NK-92 treated with Interleukin-12 subunit alpha and Interleukin-12 subunit beta, amount 100 ng/mL, for 24 hours (cell line): ENCODE measurements at regions not wholly inside any gene's neighbourhood (a gene's known extent, or its start where the extent isn't known, plus 50 kb on each side); places are given as distances from the start of the nearest gene placed in this dataset.

Experiments
- DNase-seq: peaks from one replicate; lab custom pipeline; 2025; lab: John Stamatoyannopoulos, UW

- DNase-seq: no peak
These were observed 231.5 kb downstream of the HAO1 start for GRCh38 chr20:7708782-7709181.

- no peak for DNase-seq
These were observed 229.8 kb downstream of the HAO1 start for GRCh38 chr20:7710440-7710839.

DNA sequence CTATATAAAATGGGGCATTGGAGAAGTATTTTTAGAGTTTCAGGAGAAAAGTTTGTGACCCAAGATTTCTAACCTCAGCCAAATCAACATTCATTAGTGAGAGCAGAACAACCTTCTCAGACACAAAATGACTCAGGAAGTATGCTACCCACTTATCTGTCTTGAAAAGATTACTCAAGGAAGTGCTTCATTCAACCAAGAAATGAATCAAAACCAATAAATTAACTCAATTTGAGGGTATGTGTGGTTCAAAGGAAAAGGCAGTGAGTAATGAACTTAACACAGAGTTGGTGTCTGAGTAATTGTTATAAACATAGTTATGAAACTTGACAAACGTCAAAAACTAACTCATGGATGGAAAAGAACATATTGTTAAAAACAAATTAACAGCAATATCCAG, 227.6 kb downstream of the HAO1 start:
- no peak for DNase-seq

GRCh38 chr20:7714549-7714948, 225.7 kb downstream of the HAO1 start:
- no peak for DNase-seq

DNA sequence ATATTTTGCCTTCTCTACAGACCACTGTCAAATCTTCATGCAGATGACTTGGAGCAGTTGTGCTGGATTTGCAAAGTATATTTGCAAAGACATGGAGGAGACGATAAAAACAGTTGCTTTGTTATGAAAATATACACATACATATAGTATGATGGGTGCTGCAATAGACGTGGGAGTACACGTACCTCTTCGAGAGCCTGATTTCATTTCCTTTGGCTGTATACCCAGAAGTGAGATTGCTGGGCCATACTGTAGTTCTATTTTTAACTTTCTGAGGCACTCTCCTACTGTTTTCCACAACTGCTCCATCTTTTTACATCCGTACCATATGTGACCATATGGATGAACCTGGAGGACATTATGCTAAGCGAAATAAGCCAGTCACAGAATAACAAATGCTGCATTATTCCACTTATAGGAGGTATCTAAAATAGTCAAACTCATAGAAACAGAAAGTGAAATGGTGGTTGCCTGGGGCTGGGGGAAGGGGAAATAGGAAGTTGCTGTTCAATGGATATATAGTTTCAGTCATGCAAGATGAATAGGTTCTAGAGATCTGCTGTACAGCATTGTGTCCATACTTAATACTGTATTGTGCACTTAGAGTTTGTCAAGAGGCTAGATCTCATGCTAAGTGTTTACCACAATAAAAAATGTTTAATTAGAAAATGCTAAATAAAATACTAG, 223.8 kb downstream of the HAO1 start:
- no peak for DNase-seq

- no peak for DNase-seq
These were observed 217.7 kb downstream of the HAO1 start for GRCh38 chr20:7722564-7722963.

DNA sequence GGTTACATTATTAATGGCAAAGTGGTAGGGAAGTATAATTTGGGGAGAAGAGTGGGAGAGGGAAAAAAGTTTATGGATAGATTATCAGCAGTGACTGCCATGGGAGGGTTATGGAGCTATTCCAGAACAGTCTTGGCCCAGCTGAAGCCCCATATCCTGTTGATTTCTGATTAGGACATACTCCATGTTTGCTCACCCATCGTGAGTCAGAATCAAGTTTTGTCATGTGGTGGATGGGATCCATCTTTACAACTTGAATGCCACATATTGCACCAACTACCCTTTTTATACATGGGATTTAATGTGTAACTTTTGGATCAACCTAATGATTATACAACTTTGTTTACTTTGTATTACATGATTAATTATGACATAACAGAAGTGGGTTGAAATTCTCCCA, 217.0 kb downstream of the HAO1 start:
- no peak for DNase-seq

DNA sequence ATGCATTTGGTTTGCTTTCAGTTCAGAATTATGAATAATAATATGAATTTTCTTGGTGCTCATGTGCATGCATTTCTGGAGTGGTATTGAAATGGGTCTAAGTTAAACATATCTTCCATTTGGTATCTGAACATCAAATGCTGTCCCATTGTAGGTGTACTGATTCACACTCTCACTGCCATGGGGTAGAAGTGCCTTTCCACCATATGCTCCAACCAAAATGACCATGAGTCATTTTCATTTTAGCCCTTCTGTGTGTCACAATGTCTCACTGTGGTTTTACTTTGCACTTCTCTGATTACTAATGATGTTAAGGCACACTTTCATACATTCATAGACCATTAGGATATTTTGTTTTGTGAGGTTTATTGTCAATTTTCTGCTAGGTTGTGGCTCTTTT, 211.9 kb downstream of the HAO1 start:
- no peak for DNase-seq

DNA sequence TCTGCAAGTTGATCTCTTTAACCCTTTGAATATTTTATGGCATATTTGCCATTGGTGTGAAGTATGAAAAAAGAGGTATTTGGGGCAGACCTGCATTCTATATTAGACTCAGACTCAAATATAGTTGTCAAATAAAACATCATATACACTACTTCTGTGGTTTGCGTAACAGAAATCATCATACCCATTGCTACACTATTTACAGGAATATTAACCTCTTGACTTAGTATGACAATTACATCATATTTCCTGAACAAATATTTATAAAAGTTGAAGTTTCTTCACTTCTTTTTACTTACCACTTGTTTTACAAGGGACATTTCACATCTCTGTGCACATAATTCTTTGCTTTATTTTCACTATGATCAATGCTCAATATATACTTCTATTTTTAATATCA, 206.0 kb downstream of the HAO1 start:
- no peak for DNase-seq

DNA sequence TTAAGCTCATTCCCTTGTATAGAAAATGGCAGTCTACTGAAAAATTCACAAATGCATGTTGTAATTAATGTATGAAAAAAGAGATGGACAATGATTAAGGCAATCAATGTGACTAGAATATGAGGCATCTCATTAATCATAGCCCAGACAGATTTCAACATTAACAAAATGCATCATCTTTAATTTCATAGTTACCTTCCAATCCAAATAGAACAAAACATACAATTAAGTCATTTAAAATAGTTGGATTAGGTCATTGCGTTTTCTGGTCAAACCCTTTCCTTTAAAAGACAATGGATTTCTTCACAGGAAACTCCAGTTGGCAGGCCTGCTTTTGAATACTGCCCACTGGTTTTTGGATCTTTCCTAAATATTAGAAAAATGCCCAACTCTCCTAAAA, 203.9 kb downstream of the HAO1 start:
- DNase-seq: no peak

DNA sequence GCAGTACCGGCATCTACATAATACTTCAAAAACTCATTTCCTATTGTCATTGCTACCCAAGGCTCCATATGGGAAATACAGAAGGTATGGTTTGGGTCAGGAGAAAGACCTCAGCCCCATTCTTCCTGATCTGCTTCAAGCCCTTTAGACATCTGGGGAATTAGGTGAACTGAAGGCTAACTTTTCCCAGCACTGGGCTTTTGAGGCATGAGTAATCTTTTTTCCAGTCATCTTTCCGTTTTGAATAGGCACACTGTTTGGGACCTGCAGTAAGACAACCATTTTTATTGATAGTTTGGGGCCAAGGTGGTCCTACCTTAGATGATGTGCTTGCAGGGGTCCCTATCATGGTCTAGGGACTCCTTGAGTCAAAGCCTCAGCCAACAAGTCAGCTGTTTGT, 198.4 kb downstream of the HAO1 start:
- no peak for DNase-seq

DNA sequence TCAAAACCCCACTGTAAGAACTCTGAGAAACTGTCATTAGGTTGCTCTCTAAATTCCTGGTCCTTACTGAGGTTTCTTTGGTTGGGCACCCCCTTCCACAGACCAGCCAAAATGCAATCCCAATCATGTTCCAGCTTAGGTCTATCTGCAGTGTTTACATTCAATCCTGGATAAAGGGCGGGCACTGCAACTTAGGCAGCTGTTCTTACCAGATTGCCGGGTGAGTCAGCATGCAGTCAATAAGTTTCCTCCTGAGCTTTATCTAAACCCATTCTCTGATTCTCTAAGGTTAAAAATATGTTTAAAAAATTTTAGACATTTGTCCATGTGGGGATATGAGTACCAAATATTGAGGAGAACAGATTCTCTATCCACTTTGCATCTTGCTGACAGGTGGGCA, 197.8 kb downstream of the HAO1 start:
- DNase-seq: no peak

- DNase-seq: no peak
These were observed 195.8 kb downstream of the HAO1 start for GRCh38 chr20:7744411-7744810.

DNA sequence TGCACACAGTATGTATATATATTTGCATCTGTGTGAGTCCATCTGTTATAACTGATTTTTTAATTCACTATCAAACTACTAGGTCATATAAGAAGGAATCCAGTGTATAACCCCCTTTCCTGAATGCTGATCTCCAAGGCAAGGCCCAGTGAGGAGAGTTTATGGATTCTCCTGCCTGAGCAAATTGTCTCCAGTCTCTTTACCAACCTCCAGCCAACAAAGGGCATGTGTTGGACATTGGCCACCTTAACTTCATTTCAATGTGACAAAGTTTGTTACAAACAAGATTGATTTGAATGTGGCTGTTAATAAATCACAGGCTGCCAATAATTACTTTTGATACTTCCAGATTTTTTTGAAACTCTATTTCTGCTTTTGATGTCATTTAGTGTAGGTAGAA, 191.6 kb downstream of the HAO1 start:
- no peak for DNase-seq

GRCh38 chr20:7754102-7754501, 186.2 kb downstream of the HAO1 start:
- DNase-seq: no peak

DNA sequence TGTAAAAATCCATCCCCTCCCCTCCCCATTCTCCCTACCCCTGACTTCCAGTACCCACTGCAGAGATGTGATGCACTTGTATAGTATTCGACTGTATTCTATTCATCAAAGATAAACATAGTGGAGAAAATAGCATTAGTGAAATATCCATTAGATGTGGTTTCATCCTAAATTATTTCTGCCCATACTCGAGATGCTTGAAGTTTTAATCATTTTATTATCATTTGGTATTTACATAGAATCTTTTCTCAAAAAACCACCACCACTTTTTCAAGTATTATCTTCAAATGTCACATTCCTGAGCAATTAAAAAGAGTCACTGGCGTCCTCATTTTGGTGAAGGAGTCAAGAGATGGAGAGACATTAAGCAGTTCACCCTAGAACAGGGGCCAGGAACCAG, 181.9 kb downstream of the HAO1 start:
- no peak for DNase-seq

DNA sequence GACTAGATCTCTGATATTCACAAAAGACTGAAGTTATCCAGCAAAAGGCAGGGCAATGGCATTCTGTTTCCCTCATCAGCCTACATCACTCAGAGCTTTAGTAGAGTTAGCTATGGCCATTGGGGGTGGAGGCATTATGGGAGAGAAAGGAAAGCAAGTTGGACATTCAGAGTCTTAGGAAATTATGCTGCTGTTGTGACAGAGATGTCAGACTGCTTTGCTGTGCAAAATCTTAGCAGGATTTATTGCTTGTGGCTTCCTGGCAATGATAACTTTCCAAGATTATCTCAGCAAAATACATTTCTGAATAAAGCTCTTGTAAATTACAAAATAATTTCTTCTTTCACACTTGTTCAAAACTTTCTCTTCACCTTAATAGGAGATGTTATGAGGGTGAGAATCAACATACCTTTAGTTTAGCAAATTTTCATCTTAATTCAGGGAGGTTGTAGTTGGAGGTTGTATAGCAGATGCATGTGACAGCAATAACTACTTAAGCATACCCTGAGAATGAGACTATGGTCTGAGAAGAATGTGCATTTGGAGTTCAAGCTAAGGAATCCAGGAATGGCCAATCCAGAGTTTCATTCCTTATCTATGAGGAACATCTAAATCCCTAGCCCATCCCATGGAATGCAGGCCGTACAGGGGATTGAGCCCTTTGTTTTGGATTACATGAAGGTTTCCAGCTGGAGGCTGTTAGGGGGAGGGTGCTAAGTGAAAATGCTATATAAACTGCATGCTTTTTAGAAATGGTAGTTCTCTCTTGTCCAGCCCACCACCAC, 179.8 kb downstream of the HAO1 start:
- no peak for DNase-seq

GRCh38 chr20:7765221-7765620, 175.0 kb downstream of the HAO1 start:
- no peak for DNase-seq

GRCh38 chr20:7770046-7770445, 170.2 kb downstream of the HAO1 start:
- no peak for DNase-seq

DNA sequence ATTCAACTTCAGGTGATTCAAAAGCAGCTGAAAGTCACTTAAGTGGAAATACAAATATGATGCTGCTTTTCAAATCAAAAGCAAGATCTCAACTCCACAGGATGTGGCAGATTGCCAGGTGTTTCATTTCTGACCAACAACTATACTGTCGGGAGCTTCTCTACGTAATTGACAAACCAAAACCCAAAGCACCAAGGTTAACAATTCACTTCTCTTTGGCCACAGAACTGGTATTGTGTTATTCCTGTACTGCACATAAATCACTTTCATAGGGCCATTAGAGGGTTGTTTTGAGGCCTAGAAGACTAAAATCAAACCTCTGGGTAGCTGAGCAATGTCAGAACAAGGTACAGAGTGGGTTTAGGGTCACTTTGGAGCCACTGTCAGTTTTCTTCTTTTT, 169.7 kb downstream of the HAO1 start:
- DNase-seq: no peak

DNA sequence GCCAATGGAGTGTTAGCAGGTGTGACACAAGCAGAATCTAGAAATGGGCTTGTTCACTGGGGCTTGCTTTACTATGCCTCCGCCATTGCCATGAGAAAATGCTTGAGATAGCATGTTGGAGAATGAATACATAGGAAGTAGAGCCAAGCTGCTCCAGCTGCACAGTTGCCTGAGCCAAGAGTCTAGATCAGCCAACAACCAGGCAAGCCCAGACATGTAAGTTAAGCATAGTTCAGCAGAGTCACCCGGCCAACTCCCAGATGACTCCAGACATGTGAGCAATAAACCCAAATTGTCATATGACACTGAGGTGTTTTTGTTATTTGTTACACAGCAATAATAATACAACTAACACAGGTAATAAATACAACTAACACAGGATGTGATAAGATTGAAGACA, 167.9 kb downstream of the HAO1 start:
- DNase-seq: no peak

- DNase-seq: no peak
These were observed 166.7 kb downstream of the HAO1 start for GRCh38 chr20:7773511-7773910.

- DNase-seq: no peak
These were observed 165.2 kb downstream of the HAO1 start for GRCh38 chr20:7775072-7775471.

GRCh38 chr20:7776148-7776547, 164.1 kb downstream of the HAO1 start:
- DNase-seq: no peak
